WTC11 (cell line): ENCODE measurements at regions not wholly inside any gene's neighbourhood (a gene's known extent, or its start where the extent isn't known, plus 50 kb on each side); places are given as distances from the start of the nearest gene placed in this dataset.

Experiments used
- ATAC-seq: fragments of 200-7000 bp; cut with Tn5 transposase; 2 replicates; pipeline ENCODE4 v1.10.0; 2021; ENCODE audit warnings: mild to moderate bottlenecking, moderate library complexity
- CTCF ChIA-PET: fragments of 300-600 bp; sonication (Branson Sonifier 250); formaldehyde crosslinking; loops from one replicate; lab custom pipeline; 2021; ENCODE audit warnings: antibody characterized with exemption; lab: Charles Lee
- POLR2A ChIA-PET: fragments of 350-600 bp; sonication (Branson Sonifier 250); formaldehyde crosslinking; loops from one replicate; lab custom pipeline; 2021; ENCODE audit warnings: antibody characterized with exemption; lab: Charles Lee
- DNase-seq: peaks from one replicate; pipeline ENCODE4 v3.0.0; 2021; ENCODE audit warnings: low spot score
- H3K27ac Mint-ChIP-seq: 2 replicates; pipeline ENCODE4 v1.8.0; 2021; ENCODE audit warnings: mixed read lengths
- H3K27me3 Mint-ChIP-seq: 2 replicates; pipeline ENCODE4 v1.8.0; 2021; ENCODE audit warnings: low read depth, mild to moderate bottlenecking, moderate library complexity, mixed read lengths
- H3K36me3 Mint-ChIP-seq: 2 replicates; pipeline ENCODE4 v1.8.0; 2021; ENCODE audit warnings: mixed read lengths
- H3K4me1 Mint-ChIP-seq: 2 replicates; pipeline ENCODE4 v1.8.0; 2022; ENCODE audit warnings: mixed read lengths
- H3K4me3 Mint-ChIP-seq: 2 replicates; pipeline ENCODE4 v1.8.0; 2021; ENCODE audit warnings: mild to moderate bottlenecking, moderate library complexity, mixed read lengths
- H3K9me3 Mint-ChIP-seq: 2 replicates; pipeline ENCODE4 v1.8.0; 2021; ENCODE audit warnings: mixed read lengths
- ATF3 ChIP-seq: sonication (generic); formaldehyde crosslinking; conservative IDR thresholded peaks from 2 replicates; pipeline ENCODE4 v1.8.1; 2022; ENCODE audit warnings: mild to moderate bottlenecking, missing genetic modification reagents
- ESRRA ChIP-seq: sonication (generic); formaldehyde crosslinking; IDR thresholded peaks from 2 replicates; pipeline ENCODE4 v1.8.1; 2022; ENCODE audit warnings: mild to moderate bottlenecking, missing genetic modification reagents, borderline replicate concordance
- FOXP4 ChIP-seq: sonication (generic); formaldehyde crosslinking; IDR thresholded peaks from 2 replicates; pipeline ENCODE4 v1.8.0; 2022; ENCODE audit warnings: mild to moderate bottlenecking, missing genetic modification reagents
- HMGA2 ChIP-seq: fragments of 250-450 bp; sonication (Bioruptor Pico); IDR thresholded peaks from 2 replicates; pipeline ENCODE4 v1.4.0; 2021; ENCODE audit warnings: mild to moderate bottlenecking, moderate library complexity
- IRF1 ChIP-seq: sonication (generic); formaldehyde crosslinking; IDR thresholded peaks from 2 replicates; pipeline ENCODE4 v1.8.0; 2023; ENCODE audit warnings: missing genetic modification reagents
- JAZF1 ChIP-seq: fragments of 250-450 bp; sonication (Bioruptor Pico); IDR thresholded peaks from 2 replicates; pipeline ENCODE4 v1.9.0; 2021; ENCODE audit warnings: moderate library complexity, mild to moderate bottlenecking, inconsistent platforms
- KAT7 ChIP-seq: sonication (generic); formaldehyde crosslinking; IDR thresholded peaks from 2 replicates; pipeline ENCODE4 v1.8.1; 2023; ENCODE audit warnings: missing genetic modification reagents, mild to moderate bottlenecking, borderline replicate concordance
- MLX ChIP-seq: sonication (generic); formaldehyde crosslinking; IDR thresholded peaks from 2 replicates; pipeline ENCODE4 v1.8.1; 2023; ENCODE audit warnings: mild to moderate bottlenecking, missing genetic modification reagents, moderate library complexity
- MYBL2 ChIP-seq: sonication (generic); formaldehyde crosslinking; IDR thresholded peaks from 2 replicates; pipeline ENCODE4 v1.8.1; 2023; ENCODE audit warnings: mild to moderate bottlenecking, moderate library complexity, missing genetic modification reagents
- NFATC4 ChIP-seq: fragments of 250-450 bp; sonication (Bioruptor Pico); IDR thresholded peaks from 2 replicates; pipeline ENCODE4 v1.9.0; 2021; ENCODE audit warnings: mild to moderate bottlenecking
- NR2C2 ChIP-seq: sonication (generic); formaldehyde crosslinking; IDR thresholded peaks from 2 replicates; pipeline ENCODE4 v1.8.0; 2022; ENCODE audit warnings: mild to moderate bottlenecking, missing genetic modification reagents
- NR3C1 ChIP-seq: sonication (generic); formaldehyde crosslinking; conservative IDR thresholded peaks from 2 replicates; pipeline ENCODE4 v1.8.1; 2023; ENCODE audit warnings: low read depth, mild to moderate bottlenecking, missing genetic modification reagents
- OVOL2 ChIP-seq: fragments of 250-450 bp; sonication (Bioruptor Pico); IDR thresholded peaks from 2 replicates; pipeline ENCODE4 v1.9.0; 2021; ENCODE audit warnings: mild to moderate bottlenecking, borderline replicate concordance
- SMAD4 ChIP-seq: sonication (generic); formaldehyde crosslinking; IDR thresholded peaks from 2 replicates; pipeline ENCODE4 v1.8.0; 2022; ENCODE audit warnings: mild to moderate bottlenecking, missing genetic modification reagents
- STAT6 ChIP-seq: sonication (generic); formaldehyde crosslinking; conservative IDR thresholded peaks from 2 replicates; pipeline ENCODE4 v1.8.1; 2023; ENCODE audit warnings: mild to moderate bottlenecking, low read depth, missing genetic modification reagents, moderate library complexity
- ZBTB21 ChIP-seq: sonication (generic); formaldehyde crosslinking; IDR thresholded peaks from 2 replicates; pipeline ENCODE4 v1.8.1; 2023; ENCODE audit warnings: mild to moderate bottlenecking, missing genetic modification reagents, borderline replicate concordance
- ZNF232 ChIP-seq: sonication (generic); formaldehyde crosslinking; IDR thresholded peaks from 2 replicates; pipeline ENCODE4 v1.8.0; 2022; ENCODE audit warnings: mild to moderate bottlenecking, missing genetic modification reagents
- TF ChIP-seq, protein P1 (sequence below): fragments of 250-450 bp; sonication (Bioruptor Pico); IDR thresholded peaks from 2 replicates; pipeline ENCODE4 v1.9.0; 2021; ENCODE audit warnings: moderate library complexity, mild to moderate bottlenecking, inconsistent platforms, borderline replicate concordance

DNA sequence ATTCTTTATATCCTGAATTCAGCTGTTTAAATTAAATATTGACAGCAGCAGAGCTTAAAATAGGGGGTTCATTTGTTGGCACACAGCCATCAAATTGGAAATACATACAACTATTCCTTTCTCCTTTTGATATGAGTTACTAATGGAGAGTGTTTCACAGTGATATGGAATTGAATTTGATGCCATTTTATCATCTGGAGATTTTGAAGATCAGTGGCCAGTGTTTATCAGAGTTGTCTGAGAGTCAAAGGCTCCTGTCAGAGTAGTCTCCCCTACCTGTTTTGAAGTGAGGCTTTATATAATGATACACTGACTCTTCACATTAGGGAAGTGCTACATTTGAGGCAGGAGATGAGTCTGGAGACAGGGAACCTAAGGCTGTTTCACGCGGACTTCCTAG, 1286.3 kb downstream of the TECRL start (continued):
- TF ChIP-seq STAT6 (CRISPR knock-in tag) (no peak), NR2C2 (no peak), NFATC4 (no peak)
- TF ChIP-seq, protein P1, sequence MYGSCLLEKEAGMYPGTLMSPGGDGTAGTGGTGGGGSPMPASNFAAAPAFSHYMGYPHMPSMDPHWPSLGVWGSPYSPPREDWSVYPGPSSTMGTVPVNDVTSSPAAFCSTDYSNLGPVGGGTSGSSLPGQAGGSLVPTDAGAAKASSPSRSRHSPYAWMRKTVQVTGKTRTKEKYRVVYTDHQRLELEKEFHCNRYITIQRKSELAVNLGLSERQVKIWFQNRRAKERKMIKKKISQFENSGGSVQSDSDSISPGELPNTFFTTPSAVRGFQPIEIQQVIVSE (CRISPR knock-in tag), result no peak

- Mint-ChIP-seq H3K9me3 (peaks cover 29% of the 10 kb centered on the region), H3K27me3 (no peaks in the 10 kb centered on the region), H3K4me1 (peaks cover 9% of the 10 kb centered on the region), H3K36me3 (peaks cover 11% of the 10 kb centered on the region), H3K4me3 (no peak overlapping the region), H3K27ac (no peak overlapping the region)
- no peak for DNase-seq
- CTCF ChIA-PET, result no interaction called here
- TF ChIP-seq NFATC4 (no peak), ATF3 (CRISPR knock-in tag) (no peak), OVOL2 (CRISPR knock-in tag) (no peak), MYBL2 (CRISPR knock-in tag) (no peak), FOXP4 (CRISPR knock-in tag) (no peak), ZNF232 (CRISPR knock-in tag) (no peak), HMGA2 (CRISPR knock-in tag) (no peak), MLX (no peak), ESRRA (CRISPR knock-in tag) (no peak), JAZF1 (CRISPR knock-in tag) (no peak), KAT7 (no peak), NR3C1 (CRISPR knock-in tag) (no peak), SMAD4 (CRISPR knock-in tag) (no peak)
- POLR2A ChIA-PET, result no interaction called here
- no peak for ATAC-seq
Observed at GRCh38 chr4:63106600-63106999, 1302.7 kb downstream of the TECRL start.

GRCh38 chr4:63105839-63106238, 1303.4 kb downstream of the TECRL start:
- Mint-ChIP-seq H3K27me3 (no peaks in the 10 kb centered on the region), H3K4me3 (no peak overlapping the region), H3K36me3 (peaks cover 15% of the 10 kb centered on the region), H3K4me1 (peaks cover 9% of the 10 kb centered on the region)
- DNase-seq (no peak), ATAC-seq (peak; percentile 87)
- ChIA-PET POLR2A (no interaction called here), CTCF (no interaction called here)
- TF ChIP-seq JAZF1 (CRISPR knock-in tag), result no peak
- no peak for TF ChIP-seq NR3C1 (CRISPR knock-in tag)
- TF ChIP-seq NFATC4, result no peak
- no peak for TF ChIP-seq IRF1 (CRISPR knock-in tag)
- no peak for TF ChIP-seq ZBTB21
- TF ChIP-seq NR2C2, result no peak
- TF ChIP-seq, all 79 proteins: peak for 0
- Mint-ChIP-seq H3K9me3 (peaks cover 33% of the 10 kb centered on the region), H3K27ac (0 out of 2 replicates have a peak overlapping the region, but pooled peaks have one; percentile 27)
